ENCODE measurements at regions not wholly inside any gene's neighbourhood (a gene's known extent, or its start where the extent isn't known, plus 50 kb on each side); places are given as distances from the start of the nearest gene placed in this dataset.

DNA sequence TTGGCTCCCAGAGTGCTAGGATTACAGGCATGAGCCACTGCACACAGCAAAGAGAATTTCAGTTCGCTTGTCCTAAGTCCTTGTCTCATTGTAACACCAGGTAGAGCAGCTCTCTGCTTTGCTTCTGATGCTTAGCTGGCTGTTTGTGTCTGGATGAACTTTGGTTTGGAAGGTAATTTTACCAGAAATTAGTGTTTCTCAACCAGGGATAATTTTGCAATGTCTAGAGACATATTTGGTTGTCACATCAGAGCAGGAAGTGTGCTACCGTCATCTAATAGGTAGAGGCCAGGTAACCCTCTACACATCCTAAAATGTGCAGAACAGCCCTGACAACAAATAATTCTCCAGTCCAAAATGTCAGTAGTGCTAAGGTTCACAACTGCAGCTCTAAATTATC lies 108.8 kb downstream of the SNX18 start:
- DNase-seq (ENCODE audit: low spot score), result no peak
- no TSS peak for BruUV-seq (replicated peaks)
- Histone ChIP-seq H3K27ac (ENCODE audit: low read depth, low read length, poor library complexity, severe bottlenecking) (no peak overlapping the region), H3K4me2 (ENCODE audit: low read length) (no peak overlapping the region), H4K20me1 (ENCODE audit: insufficient read depth, low read length) (no peaks in the 10 kb centered on the region), H3K79me2 (ENCODE audit: insufficient read depth, low read depth, low read length) (no peaks in the 10 kb centered on the region), H3K9me3 (ENCODE audit: low read length) (no peaks in the 10 kb centered on the region), H2AFZ (ENCODE audit: low read length) (no peak overlapping the region), H3K9me2 (ENCODE audit: insufficient read depth, low read length) (no peaks in the 10 kb centered on the region), H3K36me3 (ENCODE audit: insufficient read depth, low read length) (no peaks in the 10 kb centered on the region), H3K4me3 (ENCODE audit: low read depth, low read length, poor library complexity, severe bottlenecking) (no peak overlapping the region), H3K4me1 (ENCODE audit: insufficient read depth, low read length, poor library complexity, severe bottlenecking) (no peaks in the 10 kb centered on the region)
- TF ChIP-seq EZH2phosphoT487 (IDR thresholded peaks at IDR 0.05; ENCODE audit: borderline replicate concordance, low read depth, low read length), result no peak
- TF ChIP-seq, protein P1, sequence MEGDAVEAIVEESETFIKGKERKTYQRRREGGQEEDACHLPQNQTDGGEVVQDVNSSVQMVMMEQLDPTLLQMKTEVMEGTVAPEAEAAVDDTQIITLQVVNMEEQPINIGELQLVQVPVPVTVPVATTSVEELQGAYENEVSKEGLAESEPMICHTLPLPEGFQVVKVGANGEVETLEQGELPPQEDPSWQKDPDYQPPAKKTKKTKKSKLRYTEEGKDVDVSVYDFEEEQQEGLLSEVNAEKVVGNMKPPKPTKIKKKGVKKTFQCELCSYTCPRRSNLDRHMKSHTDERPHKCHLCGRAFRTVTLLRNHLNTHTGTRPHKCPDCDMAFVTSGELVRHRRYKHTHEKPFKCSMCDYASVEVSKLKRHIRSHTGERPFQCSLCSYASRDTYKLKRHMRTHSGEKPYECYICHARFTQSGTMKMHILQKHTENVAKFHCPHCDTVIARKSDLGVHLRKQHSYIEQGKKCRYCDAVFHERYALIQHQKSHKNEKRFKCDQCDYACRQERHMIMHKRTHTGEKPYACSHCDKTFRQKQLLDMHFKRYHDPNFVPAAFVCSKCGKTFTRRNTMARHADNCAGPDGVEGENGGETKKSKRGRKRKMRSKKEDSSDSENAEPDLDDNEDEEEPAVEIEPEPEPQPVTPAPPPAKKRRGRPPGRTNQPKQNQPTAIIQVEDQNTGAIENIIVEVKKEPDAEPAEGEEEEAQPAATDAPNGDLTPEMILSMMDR (conservative IDR thresholded peaks at IDR 0.05; ENCODE audit: low read length), result no peak
- ChIA-PET CTCF (ENCODE audit: unreplicated experiment) (no interaction called here), POLR2A (no interaction called here)
- intact Hi-C loops (cut with micrococcal nuclease; ENCODE audit: unreplicated experiment), result no loop called here

DNA sequence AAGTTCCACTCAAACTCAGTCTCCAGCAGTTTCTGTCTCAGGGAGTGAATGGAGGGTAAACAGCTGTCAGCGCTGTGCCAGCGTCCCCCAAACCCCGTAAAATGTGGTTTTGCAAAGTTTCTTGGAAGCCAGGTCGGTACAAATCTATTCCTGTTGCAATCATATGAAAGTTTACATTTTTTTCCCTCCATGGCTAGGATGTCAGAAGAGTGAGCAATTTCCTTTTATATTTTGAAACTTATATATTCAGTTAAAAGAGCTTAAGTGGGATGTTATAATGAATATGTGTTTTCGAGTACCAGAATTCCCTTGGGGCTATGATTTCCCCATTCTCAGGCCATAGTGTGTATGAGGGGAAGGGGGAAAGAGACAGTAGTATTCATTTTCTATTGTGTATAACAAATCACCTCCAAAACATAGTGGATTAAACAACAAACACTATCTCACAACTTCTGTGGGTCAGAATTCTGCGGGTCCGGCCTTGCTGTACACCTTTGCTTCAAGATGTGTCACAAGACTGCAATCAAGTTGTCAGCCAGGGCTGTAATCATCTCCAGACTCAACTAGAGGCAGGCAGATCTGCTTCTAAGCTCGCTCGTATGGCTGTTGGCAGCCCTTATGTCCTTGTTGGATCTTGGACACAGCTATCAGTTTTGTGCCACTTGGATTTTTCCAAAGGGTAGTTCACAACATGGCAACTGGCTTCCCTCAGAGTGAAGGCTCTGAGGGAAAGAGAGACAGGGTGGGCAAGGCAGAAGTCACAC lies 107.4 kb downstream of the SNX18 start:
- DNase-seq (ENCODE audit: low spot score), result no peak
- POLR2A ChIA-PET, result interaction anchor here (0.7 to 1.2 kb wide), 2 partner anchors 10 to 95 kb away, joined by 3 read pairs; no protein-coding TSS in a partner anchor
- Histone ChIP-seq H3K27ac (ENCODE audit: low read depth, low read length, poor library complexity, severe bottlenecking) (no peak overlapping the region), H3K9me3 (ENCODE audit: low read length) (no peaks in the 10 kb centered on the region), H3K4me1 (ENCODE audit: insufficient read depth, low read length, poor library complexity, severe bottlenecking) (no peaks in the 10 kb centered on the region), H2AFZ (ENCODE audit: low read length) (no peak overlapping the region), H4K20me1 (ENCODE audit: insufficient read depth, low read length) (no peaks in the 10 kb centered on the region), H3K36me3 (ENCODE audit: insufficient read depth, low read length) (no peaks in the 10 kb centered on the region), H3K4me2 (ENCODE audit: low read length) (no peak overlapping the region), H3K4me3 (ENCODE audit: low read depth, low read length, poor library complexity, severe bottlenecking) (no peak overlapping the region), H3K79me2 (ENCODE audit: insufficient read depth, low read depth, low read length) (no peaks in the 10 kb centered on the region), H3K9me2 (ENCODE audit: insufficient read depth, low read length) (no peaks in the 10 kb centered on the region)
- CTCF ChIA-PET (ENCODE audit: unreplicated experiment), result interaction anchor here (0.5 kb wide), 1 partner anchor 21 kb away, joined by 4 read pairs; no protein-coding TSS in a partner anchor
- TF ChIP-seq, protein P1 (conservative IDR thresholded peaks at IDR 0.05; ENCODE audit: low read length), result no peak
- TF ChIP-seq EZH2phosphoT487 (IDR thresholded peaks at IDR 0.05; ENCODE audit: borderline replicate concordance, low read depth, low read length), result no peak
- BruUV-seq (replicated peaks), result no TSS peak
- intact Hi-C loops (cut with micrococcal nuclease; ENCODE audit: unreplicated experiment), result no loop called here

DNA sequence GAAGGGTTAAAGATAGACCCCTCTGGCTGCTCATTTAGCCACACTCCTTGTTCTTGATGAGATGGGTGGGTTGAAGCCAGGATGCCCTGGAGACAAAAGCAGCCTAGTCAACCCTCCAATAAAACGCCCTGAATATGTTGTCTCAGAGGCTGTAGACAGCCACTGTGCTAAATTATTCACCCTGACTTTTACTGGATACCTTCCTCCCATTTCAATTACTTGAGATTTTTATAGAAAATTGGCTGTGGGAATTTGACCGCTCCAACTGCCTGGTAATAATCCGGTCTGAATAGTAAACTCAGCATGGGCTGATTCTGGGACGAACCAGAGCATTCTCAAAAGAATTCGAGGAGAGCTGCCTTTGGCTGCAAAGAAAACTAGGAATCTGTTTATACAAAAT lies 104.2 kb downstream of the SNX18 start:
- no TSS peak for BruUV-seq (replicated peaks)
- no peak for TF ChIP-seq EZH2phosphoT487 (IDR thresholded peaks at IDR 0.05; ENCODE audit: borderline replicate concordance, low read depth, low read length)
- TF ChIP-seq, protein P1 (conservative IDR thresholded peaks at IDR 0.05; ENCODE audit: low read length), result no peak
- H2AFZ ChIP-seq (ENCODE audit: low read length), result no peak overlapping the region
- H3K4me2 ChIP-seq (ENCODE audit: low read length), result no peak overlapping the region
- no peaks in the 10 kb centered on the region for H4K20me1 ChIP-seq (ENCODE audit: insufficient read depth, low read length)
- CTCF ChIA-PET (ENCODE audit: unreplicated experiment), result no interaction called here
- H3K4me1 ChIP-seq (ENCODE audit: insufficient read depth, low read length, poor library complexity, severe bottlenecking), result no peaks in the 10 kb centered on the region
- intact Hi-C loops (cut with micrococcal nuclease; ENCODE audit: unreplicated experiment), result no loop called here
- no peak for DNase-seq (ENCODE audit: low spot score)
- H3K9me3 ChIP-seq (ENCODE audit: low read length), result no peaks in the 10 kb centered on the region
- no peak overlapping the region for H3K27ac ChIP-seq (ENCODE audit: low read depth, low read length, poor library complexity, severe bottlenecking)
- no peak overlapping the region for H3K4me3 ChIP-seq (ENCODE audit: low read depth, low read length, poor library complexity, severe bottlenecking)
- no peaks in the 10 kb centered on the region for H3K9me2 ChIP-seq (ENCODE audit: insufficient read depth, low read length)
- POLR2A ChIA-PET, result no interaction called here
- no peaks in the 10 kb centered on the region for H3K79me2 ChIP-seq (ENCODE audit: insufficient read depth, low read depth, low read length)
- H3K36me3 ChIP-seq (ENCODE audit: insufficient read depth, low read length), result no peaks in the 10 kb centered on the region
